Fibroblast of the aortic adventitia (primary cell): ENCODE measurements at regions not wholly inside any gene's neighbourhood (a gene's known extent, or its start where the extent isn't known, plus 50 kb on each side); places are given as distances from the start of the nearest gene placed in this dataset.

ENCODE experiments used
- DNase-seq: peaks from one replicate; pipeline ENCODE4 v3.0.0-alpha.2; 2010; ENCODE audit warnings: low read depth
- H3K4me3 ChIP-seq: 2 replicates; pipeline ENCODE4 v1.5.1; 2011; ENCODE audit warnings: low read depth, mild to moderate bottlenecking, control low read depth, low read length, moderate library complexity
- CTCF ChIP-seq: IDR thresholded peaks from 2 replicates; pipeline ENCODE4 v1.5.1; 2011; ENCODE audit warnings: mild to moderate bottlenecking, low read length, control low read depth, inconsistent platforms; ENCODE audit not compliant: insufficient read depth

DNA sequence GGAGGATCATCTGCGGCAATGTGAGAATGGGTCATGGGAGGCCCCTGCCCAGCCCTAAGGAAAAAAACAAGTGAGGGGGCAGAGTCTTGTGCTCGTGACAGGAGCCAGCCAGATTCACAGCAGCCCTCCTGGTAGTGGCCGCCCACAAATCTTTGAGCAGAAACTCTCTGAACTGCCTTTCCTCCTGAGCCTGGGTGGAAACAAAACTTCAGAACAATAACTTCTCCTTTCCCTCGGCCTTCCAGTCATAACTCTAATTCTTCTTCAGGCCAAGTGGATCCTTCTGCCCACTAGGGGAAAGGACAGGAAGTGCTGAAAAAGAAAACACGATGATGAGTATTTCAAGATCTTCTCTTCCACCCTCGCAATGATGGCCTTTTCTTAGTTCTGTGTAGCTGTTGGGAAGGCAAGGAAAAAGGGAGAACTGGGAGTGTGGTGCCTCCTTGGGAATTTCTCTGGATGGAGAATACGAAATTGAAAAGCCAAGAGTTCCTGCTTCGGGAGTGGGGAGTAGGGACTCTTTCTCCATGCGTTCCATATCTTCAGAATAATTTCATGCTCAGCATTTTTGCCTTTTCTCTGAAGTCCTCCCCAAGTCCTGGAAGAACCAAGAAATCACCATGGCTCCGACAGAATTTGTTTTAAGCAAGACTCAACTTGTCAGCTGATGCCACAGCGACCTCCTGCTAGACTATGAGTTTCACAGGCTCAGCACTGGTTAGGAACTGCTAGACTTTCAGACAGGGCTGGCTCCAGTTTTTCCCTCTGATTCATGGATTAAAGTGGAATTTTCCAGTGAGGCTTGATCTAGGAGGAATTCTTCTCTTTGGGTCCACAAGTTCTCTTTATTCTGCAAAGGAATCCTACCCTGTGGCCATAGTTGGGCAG lies 188.9 kb downstream of the CAND1 start:
- no peak overlapping the region for H3K4me3 ChIP-seq
- TF ChIP-seq CTCF = peak; percentile 71
- peak; percentile 67 for DNase-seq

GRCh38 chr12:67459173-67459572 lies 189.4 kb upstream of the DYRK2 start:
- no peak for DNase-seq

GRCh38 chr12:67459578-67459977 lies 189.0 kb upstream of the DYRK2 start:
- TF ChIP-seq CTCF = no peak
- no peak overlapping the region for H3K4me3 ChIP-seq
- no peak for DNase-seq

More at GRCh38 chr12:67459173-67459572, 189.4 kb upstream of the DYRK2 start:
- no peak for TF ChIP-seq CTCF
- no peak overlapping the region for H3K4me3 ChIP-seq

GRCh38 chr12:67460388-67460787 lies 188.2 kb upstream of the DYRK2 start:
- DNase-seq = no peak
- no peak for TF ChIP-seq CTCF
- no peak overlapping the region for H3K4me3 ChIP-seq

- DNase-seq = no peak
- H3K4me3 ChIP-seq = no peak overlapping the region
- TF ChIP-seq CTCF = no peak
Measured at GRCh38 chr12:67468549-67469245, 179.8 kb upstream of the DYRK2 start.

DNA sequence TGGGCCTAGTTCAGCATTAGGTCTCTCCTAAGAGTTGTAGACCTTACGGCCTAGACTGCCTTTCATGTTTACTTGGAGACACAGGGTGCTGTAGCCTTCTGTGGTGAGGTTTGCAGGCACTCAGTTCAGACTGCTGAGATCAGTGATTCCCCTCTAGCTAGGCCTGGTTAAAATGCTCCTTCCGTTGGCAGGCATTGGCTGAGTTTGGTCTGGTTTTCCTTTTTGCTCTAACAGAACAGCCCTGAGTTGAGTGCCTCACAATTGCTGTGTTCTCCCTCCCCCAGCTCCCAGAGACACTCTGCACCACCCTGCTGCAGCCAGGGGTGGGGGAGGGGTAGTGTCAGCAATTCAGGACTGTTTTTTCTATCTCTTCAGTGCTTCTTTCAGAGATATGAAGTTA lies 178.9 kb upstream of the DYRK2 start:
- no peak overlapping the region for H3K4me3 ChIP-seq
- DNase-seq = no peak
- no peak for TF ChIP-seq CTCF
